Mesendoderm (in vitro differentiated cells): ENCODE measurements at regions not wholly inside any gene's neighbourhood (a gene's known extent, or its start where the extent isn't known, plus 50 kb on each side); places are given as distances from the start of the nearest gene placed in this dataset.

ENCODE experiments used
- DNase-seq: peaks from one replicate; pipeline ENCODE4 v3.0.0; 2013
- H2AK5ac ChIP-seq: 2 replicates; pipeline ENCODE4 v1.6.1; 2013; ENCODE audit warnings: low read length, inconsistent platforms
- H2BK120ac ChIP-seq: 2 replicates; pipeline ENCODE4 v1.6.1; 2013; ENCODE audit warnings: low read depth, mild to moderate bottlenecking, low read length, moderate library complexity, mixed read lengths
- H2BK15ac ChIP-seq: replicated peaks from 2 replicates; pipeline ENCODE4 v1.6.1; 2013; ENCODE audit warnings: low read depth, mild to moderate bottlenecking, moderate library complexity
- H2BK5ac ChIP-seq: 2 replicates; pipeline ENCODE4 v1.6.1; 2013; ENCODE audit warnings: low read length, inconsistent platforms
- H3K18ac ChIP-seq: 2 replicates; pipeline ENCODE4 v1.6.1; 2013; ENCODE audit warnings: mild to moderate bottlenecking, low read length, mixed read lengths
- H3K23ac ChIP-seq: one replicate; pipeline ENCODE4 v1.6.1; 2013; ENCODE audit warnings: low read length
- H3K27ac ChIP-seq: 2 replicates; pipeline ENCODE4 v1.5.1; 2013; ENCODE audit warnings: low read depth, mild to moderate bottlenecking, inconsistent platforms, low read length, moderate library complexity
- H3K27me3 ChIP-seq: 2 replicates; pipeline ENCODE4 v1.6.1; 2013; ENCODE audit warnings: low read length, control low read depth, mild to moderate bottlenecking, inconsistent platforms; ENCODE audit not compliant: insufficient read depth, poor library complexity
- H3K36me3 ChIP-seq: 2 replicates; pipeline ENCODE4 v1.6.1; 2013; ENCODE audit warnings: low read length, inconsistent platforms; ENCODE audit not compliant: control insufficient read depth, insufficient read depth
- H3K4ac ChIP-seq: one replicate; pipeline ENCODE4 v1.6.1; 2013; ENCODE audit warnings: low read depth, mild to moderate bottlenecking, low read length, moderate library complexity
- H3K4me1 ChIP-seq: 2 replicates; pipeline ENCODE4 v1.6.1; 2013; ENCODE audit warnings: low read depth, low read length, inconsistent platforms; ENCODE audit not compliant: control insufficient read depth
- H3K4me2 ChIP-seq: 2 replicates; pipeline ENCODE4 v1.6.1; 2013; ENCODE audit warnings: low read length
- H3K4me3 ChIP-seq: 2 replicates; pipeline ENCODE4 v1.5.1; 2013; ENCODE audit warnings: mild to moderate bottlenecking, low read length
- H3K56ac ChIP-seq: one replicate; pipeline ENCODE4 v1.6.1; 2013; ENCODE audit warnings: low read length
- H3K79me1 ChIP-seq: 2 replicates; pipeline ENCODE4 v1.6.1; 2013; ENCODE audit warnings: low read length, inconsistent platforms
- H3K79me2 ChIP-seq: 2 replicates; pipeline ENCODE4 v1.6.1; 2013; ENCODE audit warnings: mild to moderate bottlenecking, low read length; ENCODE audit not compliant: control insufficient read depth, insufficient read depth
- H3K9ac ChIP-seq: 2 replicates; pipeline ENCODE4 v1.6.1; 2013; ENCODE audit warnings: low read length, inconsistent platforms
- H4K5ac ChIP-seq: one replicate; pipeline ENCODE4 v1.6.1; 2013; ENCODE audit warnings: low read length
- H4K8ac ChIP-seq: one replicate; pipeline ENCODE4 v1.6.1; 2013; ENCODE audit warnings: low read depth, mild to moderate bottlenecking, control low read depth, low read length, moderate library complexity
- WGBS: extraction: QIAGEN DNeasy Blood & Tissue Kit; methylation state at CpG from one replicate; pipeline ENCODE4 v1.1.7; 2013; ENCODE audit warnings: low lambda C conversion rate, missing lambda C conversion rate; ENCODE audit not compliant: insufficient coverage; ENCODE audit errors: extremely low coverage; 5-methylcytosine and 5-hydroxymethylcytosine counted together

DNA sequence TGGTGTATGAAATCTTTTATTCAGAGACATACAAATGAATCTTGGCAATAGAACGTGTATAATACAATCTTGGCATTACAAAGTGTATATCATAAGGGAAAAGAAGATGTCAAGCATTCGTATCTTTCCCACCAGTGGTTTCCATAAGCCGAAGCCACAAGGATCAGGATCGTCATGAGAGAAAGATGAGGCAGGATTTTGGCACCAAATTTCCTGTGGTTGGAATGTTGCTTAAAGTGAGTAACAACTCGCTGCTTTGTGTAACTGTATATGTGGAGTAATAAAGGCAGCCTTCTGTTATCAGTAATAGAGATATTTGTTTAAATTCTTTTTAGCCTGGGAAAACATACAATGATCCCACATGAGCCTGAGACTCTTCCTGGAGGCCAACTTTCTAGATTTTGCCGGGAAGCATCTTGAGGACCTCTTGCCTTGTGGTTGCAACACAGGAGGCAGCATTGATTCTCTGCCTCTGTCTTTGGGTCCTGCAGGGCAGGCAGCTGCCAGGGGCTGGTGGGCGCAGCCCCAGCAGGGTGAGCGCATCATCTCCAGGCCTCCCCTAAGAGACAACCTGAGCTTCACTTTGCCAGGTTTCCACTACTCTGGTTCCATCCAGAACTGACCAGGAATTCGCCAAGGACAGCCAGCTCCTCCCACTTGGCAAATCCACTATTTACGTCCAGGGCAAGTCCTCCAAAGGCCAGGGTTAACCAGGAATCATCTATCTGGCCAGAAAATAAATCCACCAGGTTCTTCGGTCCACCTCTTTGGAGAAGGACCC lies 230.9 kb upstream of the SULF2 start:
- H3K9ac ChIP-seq = no peak overlapping the region
- H2AK5ac ChIP-seq = no peak overlapping the region
- H4K8ac ChIP-seq = no peak overlapping the region
- no peak overlapping the region for H2BK120ac ChIP-seq
- no peak overlapping the region for H3K27ac ChIP-seq
- no peak overlapping the region for H2BK5ac ChIP-seq
- no peak overlapping the region for H3K23ac ChIP-seq
- H3K79me1 ChIP-seq = no peaks in the 10 kb centered on the region
- H3K27me3 ChIP-seq = no peaks in the 10 kb centered on the region
- no peak overlapping the region for H3K4me2 ChIP-seq
- no peak overlapping the region for H3K4me3 ChIP-seq
- DNase-seq = no peak
- H2BK15ac ChIP-seq = no peak overlapping the region
- H3K4me1 ChIP-seq = no peaks in the 10 kb centered on the region
- no peaks in the 10 kb centered on the region for H3K79me2 ChIP-seq
- H4K5ac ChIP-seq = no peak overlapping the region
- no CpG with 5 or more reads among the region's 11 CpGs for whole genome bisulfite sequencing
- no peak overlapping the region for H3K4ac ChIP-seq
- H3K36me3 ChIP-seq = no peaks in the 10 kb centered on the region
- no peak overlapping the region for H3K18ac ChIP-seq
- no peak overlapping the region for H3K56ac ChIP-seq

DNA sequence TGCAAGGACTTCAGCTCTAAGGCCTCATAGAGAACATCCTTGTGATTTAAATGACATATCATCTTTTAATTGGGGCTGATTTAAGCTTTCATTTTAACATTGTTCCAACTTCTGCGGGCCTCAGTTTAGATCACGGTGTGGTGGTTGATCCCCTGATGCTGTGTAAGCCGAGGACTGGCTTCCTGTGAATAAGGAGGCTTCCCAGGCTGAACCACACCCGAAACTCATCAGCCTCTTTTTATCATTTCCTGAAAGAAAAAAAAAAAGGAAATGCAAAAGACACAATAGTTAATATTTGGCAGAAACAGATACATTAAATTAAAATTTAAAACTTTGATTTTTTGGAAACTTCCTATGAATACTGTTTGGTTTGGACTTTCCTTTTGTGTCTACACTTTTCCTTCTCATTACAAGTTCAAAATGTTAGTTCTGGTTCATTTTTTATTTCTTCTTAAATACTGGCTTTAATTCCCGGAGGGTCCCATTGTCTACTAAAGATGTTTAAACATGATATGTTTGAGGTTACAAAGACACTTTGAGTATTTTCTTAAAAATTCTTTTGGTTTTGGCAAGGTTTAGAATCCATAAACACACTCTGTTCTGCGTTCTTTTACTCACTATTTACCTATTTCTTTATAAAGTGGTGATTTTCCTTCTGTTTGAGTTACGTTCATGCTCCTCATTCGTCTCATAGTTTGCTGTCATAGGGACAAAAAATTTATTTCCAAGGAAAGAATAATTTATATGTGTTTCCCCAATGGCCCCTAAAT lies 230.0 kb upstream of the SULF2 start:
- H3K36me3 ChIP-seq = no peaks in the 10 kb centered on the region
- no peak overlapping the region for H3K4ac ChIP-seq
- no peak overlapping the region for H4K8ac ChIP-seq
- no peak overlapping the region for H3K4me2 ChIP-seq
- H2BK15ac ChIP-seq = no peak overlapping the region
- no peak overlapping the region for H3K18ac ChIP-seq
- no peak overlapping the region for H2AK5ac ChIP-seq
- H4K5ac ChIP-seq = no peak overlapping the region
- no peak overlapping the region for H3K23ac ChIP-seq
- WGBS = no CpG with 5 or more reads among the region's 8 CpGs
- no peak overlapping the region for H2BK120ac ChIP-seq
- DNase-seq = no peak
- H3K27me3 ChIP-seq = no peaks in the 10 kb centered on the region
- H3K79me2 ChIP-seq = no peaks in the 10 kb centered on the region
- H3K79me1 ChIP-seq = no peaks in the 10 kb centered on the region
- no peak overlapping the region for H3K56ac ChIP-seq
- H3K4me1 ChIP-seq = no peaks in the 10 kb centered on the region
- no peak overlapping the region for H3K27ac ChIP-seq
- H3K9ac ChIP-seq = no peak overlapping the region
- no peak overlapping the region for H3K4me3 ChIP-seq
- no peak overlapping the region for H2BK5ac ChIP-seq

DNA sequence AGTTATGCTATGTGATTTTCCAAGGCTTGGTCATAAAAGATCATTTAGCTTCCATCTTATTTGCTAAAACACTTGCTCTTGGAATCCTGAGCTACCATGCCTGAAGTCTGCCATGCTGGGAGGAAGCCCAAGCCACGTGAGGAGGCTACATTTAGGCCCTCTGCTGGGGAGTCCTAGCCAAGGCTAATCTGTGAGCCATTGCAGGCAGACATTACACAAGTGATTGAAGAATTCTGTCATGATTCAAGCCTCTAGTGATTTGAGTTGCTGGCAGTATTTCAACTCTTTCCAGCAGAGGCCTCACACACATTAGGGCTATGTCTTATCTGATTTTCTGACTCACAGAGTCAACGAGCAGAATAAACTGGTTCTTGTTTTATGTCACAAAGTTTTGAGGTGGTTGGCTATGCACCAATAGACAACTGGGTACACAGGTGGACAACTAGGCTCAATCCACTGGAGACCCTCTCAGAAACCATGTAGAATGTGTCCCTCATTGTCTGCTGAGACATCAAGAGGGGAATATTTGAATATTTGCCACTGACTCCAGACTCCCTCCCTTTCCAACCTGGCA lies 227.2 kb upstream of the SULF2 start:
- Histone ChIP-seq H4K8ac (no peak overlapping the region), H3K9ac (no peak overlapping the region), H2BK5ac (no peak overlapping the region), H3K56ac (no peak overlapping the region), H3K79me2 (no peaks in the 10 kb centered on the region), H2BK120ac (no peak overlapping the region), H3K23ac (no peak overlapping the region), H3K27ac (no peak overlapping the region), H3K18ac (no peak overlapping the region), H2AK5ac (no peak overlapping the region), H3K4me1 (no peaks in the 10 kb centered on the region), H3K4me2 (no peak overlapping the region), H3K36me3 (no peaks in the 10 kb centered on the region), H3K27me3 (no peaks in the 10 kb centered on the region), H3K4me3 (no peak overlapping the region), H4K5ac (no peak overlapping the region), H2BK15ac (no peak overlapping the region), H3K79me1 (no peaks in the 10 kb centered on the region), H3K4ac (no peak overlapping the region)
- peak; percentile 27 for DNase-seq
- WGBS = no CpG with 5 or more reads among the region's 2 CpGs

DNA sequence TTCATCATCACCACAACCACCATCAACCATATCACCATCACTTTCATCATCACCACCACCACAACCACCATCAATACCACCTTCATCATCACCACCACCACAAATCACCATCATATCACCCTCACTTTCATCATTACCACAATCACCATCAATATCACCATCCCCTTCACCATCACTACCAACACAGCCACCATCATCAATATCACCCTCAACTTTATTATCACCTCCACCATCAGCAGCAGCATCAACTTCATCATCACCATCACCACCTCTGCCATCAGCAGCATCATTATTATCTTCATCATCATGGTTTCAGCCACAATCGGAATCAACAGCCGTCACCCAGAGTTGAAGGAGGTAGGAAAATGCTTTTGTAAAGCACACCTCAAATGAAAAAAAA lies 225.7 kb upstream of the SULF2 start:
- Histone ChIP-seq H3K79me2 (no peaks in the 10 kb centered on the region), H3K4me1 (no peaks in the 10 kb centered on the region), H3K9ac (no peak overlapping the region), H4K5ac (no peak overlapping the region), H3K79me1 (no peaks in the 10 kb centered on the region), H3K36me3 (no peaks in the 10 kb centered on the region), H2BK5ac (no peak overlapping the region), H3K18ac (no peak overlapping the region), H3K23ac (no peak overlapping the region), H3K4ac (no peak overlapping the region), H3K4me3 (no peak overlapping the region), H3K27me3 (no peaks in the 10 kb centered on the region), H2BK120ac (no peak overlapping the region), H2BK15ac (no peak overlapping the region), H3K56ac (no peak overlapping the region), H3K4me2 (no peak overlapping the region), H2AK5ac (no peak overlapping the region), H3K27ac (no peak overlapping the region), H4K8ac (no peak overlapping the region)
- no peak for DNase-seq
- no CpG with 5 or more reads among the region's 2 CpGs for WGBS

DNA sequence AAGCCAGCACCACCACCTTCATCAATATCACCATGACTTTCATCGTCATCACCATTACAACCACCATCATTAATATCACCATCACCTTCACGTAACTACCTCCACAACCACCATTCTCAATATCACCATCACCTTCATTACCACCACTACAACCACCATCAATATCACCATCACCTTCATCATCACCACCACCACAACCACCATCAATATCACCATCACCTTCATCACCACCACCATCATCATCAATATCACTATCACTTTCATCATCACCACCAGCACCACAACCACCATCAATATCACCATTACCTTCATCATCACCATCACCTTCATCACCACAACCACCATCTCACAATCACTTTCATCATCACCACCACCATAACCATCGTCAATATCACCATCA lies 225.3 kb upstream of the SULF2 start:
- Histone ChIP-seq H3K23ac (no peak overlapping the region), H3K79me1 (no peaks in the 10 kb centered on the region), H3K36me3 (no peaks in the 10 kb centered on the region), H2AK5ac (no peak overlapping the region), H2BK120ac (no peak overlapping the region), H3K27ac (no peak overlapping the region), H4K5ac (no peak overlapping the region), H2BK5ac (no peak overlapping the region), H3K9ac (no peak overlapping the region), H3K18ac (no peak overlapping the region), H3K4ac (no peak overlapping the region), H3K56ac (no peak overlapping the region), H4K8ac (no peak overlapping the region), H2BK15ac (no peak overlapping the region), H3K79me2 (no peaks in the 10 kb centered on the region), H3K27me3 (no peaks in the 10 kb centered on the region), H3K4me2 (no peak overlapping the region), H3K4me3 (no peak overlapping the region), H3K4me1 (no peaks in the 10 kb centered on the region)
- no peak for DNase-seq
- WGBS = 100% methylated on average over 3 of the region's 3 CpGs
